Muscle of arm (tissue), 1 donor: ENCODE measurements at regions not wholly inside any gene's neighbourhood (a gene's known extent, or its start where the extent isn't known, plus 50 kb on each side); places are given as distances from the start of the nearest gene placed in this dataset.

Source experiments
- DNase-seq: peaks from one replicate; pipeline ENCODE4 v3.0.0-alpha.2; 2013

DNA sequence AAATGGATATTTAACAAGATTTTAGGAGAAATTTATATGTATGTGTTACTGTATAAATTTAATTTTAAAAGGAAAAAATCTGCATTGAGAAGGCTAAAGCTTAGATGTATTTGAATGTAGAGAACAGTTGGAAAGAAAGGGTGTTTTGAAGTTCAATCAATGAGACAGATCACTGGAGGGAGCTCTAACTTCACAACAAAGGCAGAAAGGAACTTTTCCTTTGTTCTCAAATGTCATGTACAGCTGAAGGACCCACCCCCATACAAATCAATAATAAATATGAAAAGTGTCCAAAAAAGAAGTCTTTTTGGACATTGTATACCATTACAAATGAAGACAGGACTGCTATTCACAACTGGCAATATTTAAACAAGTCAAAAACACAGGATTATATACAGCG, 403.4 kb downstream of the DNAJB9 start:
- peak; percentile 14 for DNase-seq

DNA sequence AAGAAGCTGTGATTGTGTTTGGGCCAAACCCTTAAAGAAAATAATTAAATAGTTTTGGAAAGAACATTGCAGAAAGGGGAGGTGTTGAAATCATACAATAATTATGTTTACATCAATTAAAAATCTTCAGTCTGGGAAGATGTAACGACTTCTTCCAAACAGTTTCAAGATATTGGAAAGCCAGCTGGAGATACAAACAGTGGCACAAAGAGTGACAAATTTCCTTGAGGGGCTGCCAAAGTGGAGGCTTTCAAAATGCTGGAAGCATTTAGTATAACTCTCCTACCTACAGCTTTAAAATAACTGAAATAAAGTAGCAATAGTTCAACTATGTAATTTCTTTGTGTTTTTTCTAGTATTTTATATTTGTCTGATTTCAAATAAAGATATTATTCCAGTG, 405.0 kb downstream of the DNAJB9 start:
- DNase-seq, result no peak

- DNase-seq, result no peak
Measured at GRCh38 chr7:108985037-108985436, 415.4 kb downstream of the DNAJB9 start.

DNA sequence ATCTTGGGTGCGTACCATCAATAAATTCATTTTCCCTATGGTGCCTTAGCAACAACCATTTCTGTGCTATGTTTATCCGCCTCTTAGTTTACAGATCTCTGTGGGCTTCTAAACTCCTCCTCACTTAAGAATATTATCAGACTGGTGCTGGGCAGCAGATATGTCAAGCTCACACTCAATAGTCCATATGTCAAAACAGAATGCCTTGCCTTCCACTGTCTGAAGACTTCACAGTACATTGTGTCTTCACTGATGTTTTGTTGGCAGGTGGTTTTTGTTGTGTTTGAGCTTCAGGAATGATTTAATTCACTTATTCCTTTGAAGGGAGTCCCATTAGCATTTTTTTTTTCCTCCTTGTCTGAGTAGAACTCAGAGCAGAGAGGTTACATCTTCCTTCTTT, 419.6 kb downstream of the DNAJB9 start:
- no peak for DNase-seq

- no peak for DNase-seq
Measured at GRCh38 chr7:108997480-108997879, 427.8 kb downstream of the DNAJB9 start.

- DNase-seq, result no peak
Measured at GRCh38 chr7:109003742-109004141, 434.1 kb downstream of the DNAJB9 start.

DNA sequence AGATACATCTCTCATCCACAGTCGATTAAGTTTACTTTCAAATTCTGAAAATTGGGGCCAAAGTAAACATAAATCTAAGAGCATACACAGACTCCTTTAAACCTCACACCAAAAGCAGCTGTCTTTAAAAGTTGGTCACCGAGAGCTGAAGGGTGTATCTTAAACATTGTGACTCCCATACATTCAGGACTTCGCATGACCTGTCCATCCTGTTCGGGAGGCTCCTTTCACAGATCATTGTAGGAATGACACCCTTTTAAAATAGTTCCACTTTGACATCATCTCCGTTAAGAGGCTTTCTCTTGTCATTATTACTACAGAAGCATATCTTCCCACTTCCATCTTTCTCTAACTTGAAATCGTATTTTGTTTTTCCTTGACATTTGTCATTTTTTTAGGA, 440.0 kb downstream of the DNAJB9 start:
- DNase-seq, result no peak

DNA sequence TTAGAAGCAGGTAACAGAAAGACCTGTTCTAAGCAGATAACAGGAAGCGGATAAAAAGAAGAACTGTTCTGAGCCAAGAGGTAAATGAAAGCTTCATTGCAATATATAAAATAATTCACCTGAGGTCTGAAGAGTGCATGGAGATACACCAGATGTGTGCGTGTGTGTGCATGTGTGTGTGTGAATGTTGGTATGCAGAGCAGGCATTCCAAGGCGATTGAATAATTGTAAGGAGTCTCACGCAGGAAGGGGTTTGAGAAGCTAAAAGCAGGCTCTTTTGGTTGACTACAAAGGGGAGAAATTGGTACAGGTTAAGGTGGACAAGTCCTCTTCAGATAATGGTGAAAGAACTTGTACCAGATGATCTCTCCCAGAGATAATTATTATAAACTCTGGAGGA, 450.6 kb downstream of the DNAJB9 start:
- no peak for DNase-seq

GRCh38 chr7:109021390-109021789, 451.7 kb downstream of the DNAJB9 start:
- no peak for DNase-seq

DNA sequence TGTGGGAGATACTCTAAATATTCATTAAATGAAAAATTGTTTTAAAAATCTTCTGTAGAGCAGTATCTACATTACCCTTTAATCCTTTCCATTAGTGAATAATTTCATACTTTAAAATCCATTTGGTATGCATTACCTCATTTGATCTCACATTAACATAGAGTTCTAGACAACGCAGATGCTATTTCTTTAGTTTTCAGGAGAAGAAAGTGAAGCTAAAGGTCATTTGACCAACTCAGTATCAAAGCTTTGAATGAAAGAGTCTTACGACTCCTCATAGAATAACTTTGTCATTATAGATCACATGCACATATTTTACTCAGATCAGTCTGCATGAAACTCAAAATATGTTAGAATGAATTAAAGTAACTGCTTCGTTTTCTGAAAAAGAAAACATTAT, 460.2 kb downstream of the DNAJB9 start:
- no peak for DNase-seq

DNA sequence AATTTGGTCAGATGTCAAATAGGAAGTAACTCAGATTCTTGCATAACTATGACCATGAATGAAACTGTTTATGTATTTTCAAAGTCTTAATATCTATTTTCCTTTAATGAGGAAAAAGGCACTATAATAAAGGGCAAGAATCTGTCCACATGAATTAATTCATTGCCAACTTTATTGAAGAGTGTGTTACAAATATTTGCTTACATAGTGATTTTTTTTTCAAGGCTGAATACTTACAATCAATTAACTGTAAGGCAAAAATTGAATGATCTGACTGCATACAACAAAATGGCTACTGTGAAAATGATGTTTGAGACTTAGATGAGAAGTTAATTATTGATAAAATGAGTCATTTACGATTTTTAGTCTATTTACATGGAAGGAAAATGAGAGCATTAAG, 475.0 kb downstream of the DNAJB9 start:
- no peak for DNase-seq

GRCh38 chr7:109049366-109049765, 479.7 kb downstream of the DNAJB9 start:
- DNase-seq, result no peak

DNA sequence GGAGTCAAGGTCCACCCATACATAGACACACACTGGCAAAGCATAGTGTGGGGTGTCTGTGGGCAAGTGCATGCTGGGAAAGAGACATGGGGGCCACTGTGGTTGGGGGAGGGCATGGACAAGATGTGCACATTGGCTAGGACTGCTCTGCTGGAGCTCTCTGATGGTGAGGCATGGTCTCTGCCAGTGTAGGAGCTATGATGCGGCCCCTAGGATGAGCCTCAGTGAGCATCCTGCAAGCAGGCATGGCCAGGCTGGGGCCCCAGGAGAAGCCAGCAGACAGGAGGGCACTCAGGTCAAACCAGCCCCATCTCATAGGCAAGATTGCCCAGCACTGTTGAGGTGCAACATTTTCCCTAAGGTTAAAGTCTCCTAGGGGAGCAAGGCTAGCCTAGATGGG, 489.4 kb downstream of the DNAJB9 start:
- DNase-seq, result no peak

- no peak for DNase-seq
Measured at GRCh38 chr7:109062798-109063197, 493.1 kb downstream of the DNAJB9 start.

GRCh38 chr7:109073543-109073942, 503.9 kb downstream of the DNAJB9 start:
- no peak for DNase-seq

DNA sequence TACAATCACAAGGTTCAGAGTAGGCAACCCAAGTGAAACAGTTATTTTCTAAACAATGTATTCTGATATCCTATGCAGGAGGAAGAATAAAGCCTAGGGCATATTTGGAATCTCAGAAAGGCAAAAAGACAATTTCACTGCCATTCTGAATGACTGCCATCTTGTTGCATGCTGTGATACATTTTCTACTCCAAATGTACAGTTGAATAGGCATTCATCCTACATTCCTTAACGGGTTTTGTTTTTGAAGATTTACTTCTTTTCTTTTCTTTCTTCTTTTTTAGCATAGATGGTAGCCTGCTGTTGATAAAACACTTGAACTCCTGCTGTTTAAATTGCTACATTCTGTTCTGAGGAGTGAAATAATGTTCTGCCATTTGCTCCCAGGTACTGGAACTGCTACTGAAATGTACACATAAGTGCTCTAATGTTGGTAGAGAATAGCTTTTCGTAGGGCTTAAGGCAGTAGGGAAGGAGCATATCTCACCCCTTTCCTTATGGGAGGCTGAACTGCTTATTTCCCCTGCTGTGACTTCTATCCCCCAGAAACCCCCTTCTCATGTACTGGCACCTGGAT, 506.8 kb downstream of the DNAJB9 start:
- DNase-seq, result no peak

GRCh38 chr7:109091042-109091441, 521.4 kb downstream of the DNAJB9 start:
- DNase-seq, result no peak

- DNase-seq, result no peak
Measured at GRCh38 chr7:109092268-109092667, 522.6 kb downstream of the DNAJB9 start.

GRCh38 chr7:109101332-109101731, 531.7 kb downstream of the DNAJB9 start:
- no peak for DNase-seq

DNA sequence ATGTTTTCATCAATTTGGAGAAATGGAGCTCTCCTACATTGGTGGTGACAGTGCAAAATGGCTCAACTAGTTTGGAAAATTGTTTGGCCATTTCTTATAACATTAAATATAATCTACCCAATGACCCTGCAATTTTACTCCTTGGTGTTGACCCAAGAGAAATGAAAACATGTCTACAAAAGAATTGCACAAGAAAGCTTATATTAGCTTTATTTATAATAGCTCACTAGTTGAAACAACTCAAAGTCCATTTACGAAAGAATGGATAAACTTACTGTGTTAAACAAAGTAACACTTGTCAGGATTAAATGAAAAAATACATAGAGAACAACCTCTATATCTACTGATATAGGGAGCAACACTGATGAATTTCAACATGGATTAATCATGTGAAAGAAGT, 539.9 kb downstream of the DNAJB9 start:
- no peak for DNase-seq

DNA sequence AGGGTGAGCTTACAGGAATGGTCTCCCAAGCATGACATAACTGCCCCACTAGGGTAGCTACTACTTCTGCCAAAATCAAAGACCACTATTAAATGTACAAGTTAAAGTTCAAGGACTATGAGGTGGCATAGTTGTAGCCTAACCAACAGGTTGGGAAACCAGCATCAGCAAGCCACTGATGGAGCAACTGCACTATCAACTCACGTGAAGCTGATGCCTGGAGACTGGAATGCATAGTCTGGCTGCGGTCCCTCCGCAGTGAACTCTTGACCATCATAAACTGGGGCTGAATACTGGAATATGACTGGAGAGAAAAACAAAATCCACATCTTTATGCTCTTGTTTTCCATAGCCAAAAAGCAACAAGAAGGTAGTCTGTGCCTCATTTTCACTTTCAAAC, 541.4 kb downstream of the DNAJB9 start:
- no peak for DNase-seq

GRCh38 chr7:109121599-109122300, 552.1 kb downstream of the DNAJB9 start:
- DNase-seq, result no peak

- DNase-seq, result no peak
Measured at GRCh38 chr7:109125001-109125400, 555.3 kb downstream of the DNAJB9 start.

GRCh38 chr7:109126404-109127050, 556.9 kb downstream of the DNAJB9 start:
- no peak for DNase-seq
